ENCODE measurements at regions not wholly inside any gene's neighbourhood (a gene's known extent, or its start where the extent isn't known, plus 50 kb on each side); places are given as distances from the start of the nearest gene placed in this dataset.

DNA sequence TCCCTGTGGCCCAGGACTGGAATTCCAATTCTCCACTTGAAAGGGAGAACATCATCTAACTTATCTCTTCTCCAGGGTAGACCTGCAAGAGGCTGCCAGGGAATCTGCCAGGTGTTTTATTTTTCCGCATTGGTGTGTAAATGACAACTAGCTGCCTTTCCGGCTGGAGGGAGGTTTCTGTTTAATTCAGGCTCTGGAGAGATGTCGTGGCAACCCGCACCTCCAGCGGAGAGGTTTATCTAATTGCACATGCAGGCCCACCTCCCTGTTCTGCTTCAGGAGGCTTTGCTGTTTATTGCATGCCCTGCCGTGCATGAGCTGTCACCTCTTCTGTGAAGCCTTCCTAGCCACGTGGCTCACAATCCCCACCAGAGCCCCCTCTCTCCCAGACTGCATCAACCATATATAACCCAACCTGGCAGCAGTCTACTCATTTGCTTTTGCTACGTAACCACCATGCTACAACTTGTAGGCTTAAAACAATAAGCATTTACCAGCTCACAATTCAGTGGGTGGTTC is 151.6 kb downstream of the C1orf94 start:
- no peak for DNase-seq (ENCODE audit: extremely low read depth in 1 of 2, low read depth in 1 of 2)

DNA sequence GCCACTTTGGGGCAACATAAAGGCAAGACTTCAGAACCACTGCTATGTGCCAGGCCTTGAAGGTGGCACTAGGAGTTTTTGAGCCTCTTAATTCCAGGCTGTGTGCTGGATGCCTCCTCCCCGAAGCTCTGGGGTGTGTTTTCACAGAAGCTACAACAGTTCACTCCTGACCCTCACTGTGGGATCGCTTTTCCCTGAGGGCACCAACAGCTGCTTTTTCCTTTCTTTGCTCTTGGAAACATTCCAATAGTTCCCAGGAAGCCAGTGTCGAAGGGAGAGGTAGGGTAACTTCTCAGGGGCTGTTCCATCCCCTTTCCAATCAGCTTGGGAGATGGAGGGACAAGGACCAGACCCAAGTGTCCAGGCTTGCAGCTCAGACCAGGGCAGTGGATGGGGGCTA is 153.4 kb downstream of the C1orf94 start:
- no peak for DNase-seq (ENCODE audit: extremely low read depth in 1 of 2, low read depth in 1 of 2)

GRCh38 chr1:34331020-34331926 is 154.6 kb downstream of the C1orf94 start:
- no peak for DNase-seq (ENCODE audit: extremely low read depth in 1 of 2, low read depth in 1 of 2)

DNA sequence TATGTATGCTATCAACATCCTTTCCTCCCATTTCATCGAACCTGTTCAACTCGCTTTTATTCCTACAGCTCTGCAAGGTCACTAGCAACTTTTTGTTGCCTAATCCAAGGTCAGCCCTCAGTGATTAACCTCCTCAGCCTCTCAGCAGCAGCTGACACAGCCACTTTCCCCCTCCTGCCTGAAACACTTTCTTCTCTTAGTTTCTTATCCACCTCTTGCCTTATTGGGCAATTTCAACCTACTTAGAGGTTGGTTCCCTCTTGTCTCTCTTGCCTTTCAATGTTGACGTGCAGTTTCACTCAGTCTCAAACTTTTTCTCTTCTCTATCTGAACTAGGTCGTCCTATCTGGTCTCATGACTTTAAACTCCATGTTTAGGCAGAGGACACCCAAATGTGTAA is 156.3 kb downstream of the C1orf94 start:
- no peak for DNase-seq (ENCODE audit: extremely low read depth in 1 of 2, low read depth in 1 of 2)

DNA sequence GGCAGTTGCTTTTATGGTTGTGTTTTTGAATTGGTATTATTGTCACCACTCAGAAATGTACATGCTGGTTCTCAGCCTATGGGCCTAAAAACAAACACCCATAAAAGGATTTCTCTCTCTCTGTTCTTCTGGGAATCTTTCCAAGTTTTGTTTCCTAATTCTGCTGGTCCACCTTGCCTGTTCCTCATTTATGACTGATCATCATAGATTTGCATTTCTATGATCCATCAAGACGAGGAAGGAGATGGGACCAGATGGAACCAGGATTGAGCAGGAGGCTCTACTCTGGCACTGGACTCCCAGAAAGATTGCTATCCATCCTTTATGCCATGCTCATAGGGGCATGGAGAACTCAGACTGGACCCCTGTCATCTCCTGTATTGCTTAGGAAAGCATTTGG is 162.2 kb downstream of the C1orf94 start:
- DNase-seq (ENCODE audit: extremely low read depth in 1 of 2, low read depth in 1 of 2), result no peak

DNA sequence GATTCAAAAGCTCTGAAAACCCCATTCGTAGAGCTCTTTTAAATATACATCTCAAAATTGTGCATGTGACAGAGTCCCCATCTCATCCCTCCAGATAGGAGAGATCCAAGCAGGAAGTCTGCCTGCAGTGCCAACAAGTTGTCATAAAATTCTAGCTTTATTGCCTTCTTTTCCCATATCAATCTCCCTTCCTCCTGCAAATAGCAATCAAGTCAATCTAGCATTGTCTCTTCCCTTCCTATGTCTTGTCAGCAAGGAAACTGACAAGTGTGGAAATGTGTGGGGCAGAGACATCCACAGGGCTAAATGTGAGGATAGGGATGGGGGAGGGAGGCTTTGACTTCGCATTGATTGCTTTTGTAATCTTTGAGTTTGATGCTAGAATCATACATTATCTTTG is 165.2 kb downstream of the C1orf94 start:
- no peak for DNase-seq (ENCODE audit: extremely low read depth in 1 of 2, low read depth in 1 of 2)

- DNase-seq (ENCODE audit: extremely low read depth in 1 of 2, low read depth in 1 of 2), result no peak
Observed at GRCh38 chr1:34342334-34342733, 165.6 kb downstream of the C1orf94 start.

- DNase-seq (ENCODE audit: extremely low read depth in 1 of 2, low read depth in 1 of 2), result no peak
Observed at GRCh38 chr1:34346128-34346527, 169.4 kb downstream of the C1orf94 start.

DNA sequence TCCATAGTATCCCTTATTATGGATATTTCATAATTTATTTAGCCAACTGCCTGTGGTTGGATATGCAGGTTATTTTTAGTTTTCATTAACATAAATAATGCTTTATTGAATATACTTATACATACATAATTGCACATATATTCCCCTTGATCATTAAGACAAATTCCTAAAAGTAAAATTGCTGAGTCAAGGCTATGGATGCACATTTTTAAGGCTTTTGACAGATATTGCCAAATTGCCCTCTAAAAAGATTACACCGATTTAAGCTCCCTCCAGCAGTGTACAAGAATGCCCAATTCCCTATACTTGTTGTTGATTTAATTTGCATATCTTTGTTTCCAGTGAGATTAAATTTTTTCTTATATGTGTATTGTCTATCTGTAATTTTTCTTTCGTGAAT is 176.7 kb downstream of the C1orf94 start:
- DNase-seq (ENCODE audit: extremely low read depth in 1 of 2, low read depth in 1 of 2), result no peak

GRCh38 chr1:34354367-34354766 is 177.7 kb downstream of the C1orf94 start:
- no peak for DNase-seq (ENCODE audit: extremely low read depth in 1 of 2, low read depth in 1 of 2)

GRCh38 chr1:34356853-34357252 is 180.1 kb downstream of the C1orf94 start:
- no peak for DNase-seq (ENCODE audit: extremely low read depth in 1 of 2, low read depth in 1 of 2)

DNA sequence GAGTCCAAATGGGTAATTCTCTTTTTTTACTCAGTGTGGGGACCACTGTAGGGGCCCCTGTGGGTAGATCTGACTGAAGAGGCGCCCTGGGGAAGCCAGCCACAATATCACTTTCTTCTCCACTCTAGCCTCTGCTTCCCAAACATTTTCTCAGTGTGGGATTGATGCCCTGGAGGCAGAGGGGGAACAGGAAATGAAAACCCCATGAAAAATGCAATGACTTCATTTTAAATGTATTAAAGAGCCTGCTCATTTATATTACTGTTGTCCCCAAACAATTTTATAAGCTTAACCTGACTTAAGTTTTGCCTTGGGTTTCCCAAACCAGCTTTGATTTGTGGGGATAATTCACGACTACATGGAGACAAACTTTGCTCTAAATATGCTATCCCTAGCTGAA is 181.9 kb downstream of the C1orf94 start:
- DNase-seq (ENCODE audit: extremely low read depth in 1 of 2, low read depth in 1 of 2), result no peak

DNA sequence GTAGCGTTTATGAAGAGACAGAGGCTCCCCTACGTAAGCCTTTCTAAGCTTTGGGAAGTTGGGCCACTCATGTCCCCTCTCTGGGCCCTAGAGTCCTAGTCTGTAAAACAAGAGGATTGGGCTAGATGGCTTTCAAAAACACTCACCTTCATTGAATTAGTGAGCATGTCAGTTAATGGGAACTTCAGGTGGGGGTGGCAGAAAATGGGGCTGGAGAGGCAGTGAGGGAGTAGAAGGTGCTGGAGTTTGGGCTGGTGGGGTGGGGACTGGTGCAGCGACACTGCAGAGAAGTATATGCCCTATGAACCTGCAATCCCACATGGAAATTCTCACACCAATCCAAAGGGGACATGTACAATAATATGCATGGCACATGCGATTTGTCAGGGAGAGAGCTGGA is 182.7 kb downstream of the C1orf94 start:
- no peak for DNase-seq (ENCODE audit: extremely low read depth in 1 of 2, low read depth in 1 of 2)

- no peak for DNase-seq (ENCODE audit: extremely low read depth in 1 of 2, low read depth in 1 of 2)
Observed at GRCh38 chr1:34360574-34360973, 183.9 kb downstream of the C1orf94 start.

DNA sequence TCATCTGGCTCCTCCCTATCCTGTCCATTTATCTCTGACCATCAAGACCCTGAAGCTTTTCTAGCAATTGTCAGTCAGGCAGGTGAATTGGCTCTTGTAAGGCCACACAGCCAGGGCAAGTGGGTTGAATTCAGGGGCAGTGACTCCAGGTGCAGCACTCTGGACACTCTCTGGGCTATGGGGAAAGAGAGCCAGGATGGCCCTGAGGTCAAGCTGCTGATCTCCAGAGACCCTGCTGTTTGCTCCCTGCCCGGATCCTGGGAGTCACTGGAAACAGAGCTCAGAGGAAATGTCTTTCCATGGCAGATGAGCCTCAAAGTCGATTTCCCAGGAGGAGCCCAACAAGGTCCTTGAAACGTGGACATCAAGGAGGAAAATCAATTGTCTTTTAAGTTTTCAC is 184.4 kb downstream of the C1orf94 start:
- DNase-seq (ENCODE audit: extremely low read depth in 1 of 2, low read depth in 1 of 2), result no peak

- no peak for DNase-seq (ENCODE audit: extremely low read depth in 1 of 2, low read depth in 1 of 2)
Observed at GRCh38 chr1:34361781-34362357, 185.2 kb downstream of the C1orf94 start.

GRCh38 chr1:34362949-34363348 is 186.2 kb downstream of the C1orf94 start:
- DNase-seq (ENCODE audit: extremely low read depth in 1 of 2, low read depth in 1 of 2), result no peak

GRCh38 chr1:34363447-34363846 is 186.7 kb downstream of the C1orf94 start:
- no peak for DNase-seq (ENCODE audit: extremely low read depth in 1 of 2, low read depth in 1 of 2)

GRCh38 chr1:34363915-34364314 is 187.2 kb downstream of the C1orf94 start:
- DNase-seq (ENCODE audit: extremely low read depth in 1 of 2, low read depth in 1 of 2), result no peak

GRCh38 chr1:34364376-34364775 is 187.7 kb downstream of the C1orf94 start:
- DNase-seq (ENCODE audit: extremely low read depth in 1 of 2, low read depth in 1 of 2), result no peak

- no peak for DNase-seq (ENCODE audit: extremely low read depth in 1 of 2, low read depth in 1 of 2)
Observed at GRCh38 chr1:34365295-34365694, 188.6 kb downstream of the C1orf94 start.

Measured in stimulated activated CD8-positive, alpha-beta memory T cell treated with anti-CD3 and anti-CD28 coated beads, Interleukin-7, amount 100 ng/mL, for 48 hours (primary cell).